HUES48 (cell line): ENCODE measurements at regions not wholly inside any gene's neighbourhood (a gene's known extent, or its start where the extent isn't known, plus 50 kb on each side); places are given as distances from the start of the nearest gene placed in this dataset.
"Not testable (repeated sequence)": the region's sequence is repeated elsewhere in the genome, so short reads cannot be mapped to it uniquely, and the experiment has no call there.

Source experiments
- H3K27ac ChIP-seq: one replicate; pipeline ENCODE4 v1.7.0; 2013; ENCODE audit warnings: low read depth, low read length, inconsistent platforms
- H3K27me3 ChIP-seq: 2 replicates; pipeline ENCODE4 v1.6.1; 2013; ENCODE audit warnings: mild to moderate bottlenecking, low read length; ENCODE audit not compliant: control insufficient read depth, insufficient read depth
- H3K36me3 ChIP-seq: 2 replicates; pipeline ENCODE4 v1.6.1; 2013; ENCODE audit warnings: low read length; ENCODE audit not compliant: control insufficient read depth, insufficient read depth
- H3K4me1 ChIP-seq: 2 replicates; pipeline ENCODE4 v1.6.1; 2013; ENCODE audit warnings: mild to moderate bottlenecking, low read length; ENCODE audit not compliant: control insufficient read depth, insufficient read depth
- H3K4me3 ChIP-seq: 2 replicates; pipeline ENCODE4 v1.5.1; 2013; ENCODE audit warnings: mild to moderate bottlenecking, low read depth, low read length
- H3K9ac ChIP-seq: 2 replicates; pipeline ENCODE4 v1.6.1; 2013; ENCODE audit warnings: mild to moderate bottlenecking, low read depth, low read length, moderate library complexity
- H3K9me3 ChIP-seq: 2 replicates; pipeline ENCODE4 v1.6.1; 2013; ENCODE audit warnings: low read length; ENCODE audit not compliant: control insufficient read depth, insufficient read depth

- H3K9me3 ChIP-seq, result no peaks in the 10 kb centered on the region
- H3K4me1 ChIP-seq, result no peaks in the 10 kb centered on the region
- no peaks in the 10 kb centered on the region for H3K27me3 ChIP-seq
- H3K27ac ChIP-seq, result no peak overlapping the region
- H3K36me3 ChIP-seq, result no peaks in the 10 kb centered on the region
- H3K4me3 ChIP-seq, result no peak overlapping the region
- no peak overlapping the region for H3K9ac ChIP-seq
Measured at GRCh38 chr7:80999771-81000170, 80.9 kb upstream of the SEMA3C start.

- Histone ChIP-seq H3K4me1 (no peaks in the 10 kb centered on the region), H3K27me3 (no peaks in the 10 kb centered on the region), H3K9me3 (no peaks in the 10 kb centered on the region), H3K4me3 (no peak overlapping the region), H3K9ac (no peak overlapping the region), H3K27ac (no peak overlapping the region), H3K36me3 (no peaks in the 10 kb centered on the region)
Measured at GRCh38 chr7:80999100-80999499, 80.2 kb upstream of the SEMA3C start.

GRCh38 chr7:80997841-80998240, 79.0 kb upstream of the SEMA3C start:
- H3K27me3 ChIP-seq, result no peaks in the 10 kb centered on the region
- H3K4me3 ChIP-seq, result no peak overlapping the region
- H3K4me1 ChIP-seq, result no peaks in the 10 kb centered on the region
- no peak overlapping the region for H3K27ac ChIP-seq
- H3K9ac ChIP-seq, result no peak overlapping the region
- H3K36me3 ChIP-seq, result no peaks in the 10 kb centered on the region
- H3K9me3 ChIP-seq, result no peaks in the 10 kb centered on the region

GRCh38 chr7:80996236-80996635, 77.4 kb upstream of the SEMA3C start:
- not testable (repeated sequence) for H3K4me3 ChIP-seq, H3K9me3 ChIP-seq

GRCh38 chr7:80991654-80992053, 72.8 kb upstream of the SEMA3C start:
- no peaks in the 10 kb centered on the region for H3K9me3 ChIP-seq
- H3K4me1 ChIP-seq, result no peaks in the 10 kb centered on the region
- H3K27ac ChIP-seq, result no peak overlapping the region
- H3K27me3 ChIP-seq, result no peaks in the 10 kb centered on the region
- no peak overlapping the region for H3K9ac ChIP-seq
- H3K36me3 ChIP-seq, result no peaks in the 10 kb centered on the region
- no peak overlapping the region for H3K4me3 ChIP-seq

More at GRCh38 chr7:80996236-80996635, 77.4 kb upstream of the SEMA3C start:
- not testable (repeated sequence) for H3K27me3 ChIP-seq, H3K27ac ChIP-seq, H3K36me3 ChIP-seq, H3K4me1 ChIP-seq, H3K9ac ChIP-seq

- Histone ChIP-seq H3K9me3 (no peaks in the 10 kb centered on the region), H3K9ac (no peak overlapping the region), H3K4me3 (no peak overlapping the region), H3K36me3 (no peaks in the 10 kb centered on the region), H3K4me1 (no peaks in the 10 kb centered on the region), H3K27ac (no peak overlapping the region), H3K27me3 (no peaks in the 10 kb centered on the region)
Measured at GRCh38 chr7:80984619-80985018, 65.8 kb upstream of the SEMA3C start.

- H3K9me3 ChIP-seq, result no peaks in the 10 kb centered on the region
- H3K27me3 ChIP-seq, result no peaks in the 10 kb centered on the region
- no peak overlapping the region for H3K4me3 ChIP-seq
- H3K4me1 ChIP-seq, result no peaks in the 10 kb centered on the region
- no peak overlapping the region for H3K9ac ChIP-seq
- H3K27ac ChIP-seq, result no peak overlapping the region
- H3K36me3 ChIP-seq, result no peaks in the 10 kb centered on the region
Measured at GRCh38 chr7:80981405-80981804, 62.6 kb upstream of the SEMA3C start.

GRCh38 chr7:80977751-80978150, 58.9 kb upstream of the SEMA3C start:
- Histone ChIP-seq H3K4me3 (no peak overlapping the region), H3K9ac (no peak overlapping the region), H3K27ac (no peak overlapping the region), H3K4me1 (no peaks in the 10 kb centered on the region), H3K9me3 (no peaks in the 10 kb centered on the region), H3K27me3 (no peaks in the 10 kb centered on the region), H3K36me3 (no peaks in the 10 kb centered on the region)

GRCh38 chr7:80974396-80975358, 55.8 kb upstream of the SEMA3C start:
- no peak overlapping the region for H3K9ac ChIP-seq
- no peak overlapping the region for H3K27ac ChIP-seq

GRCh38 chr7:80971225-80971624, 52.4 kb upstream of the SEMA3C start:
- H3K4me3 ChIP-seq, result no peak overlapping the region
- H3K4me1 ChIP-seq, result no peaks in the 10 kb centered on the region
- H3K27ac ChIP-seq, result no peak overlapping the region
- no peak overlapping the region for H3K9ac ChIP-seq
- no peaks in the 10 kb centered on the region for H3K27me3 ChIP-seq
- no peaks in the 10 kb centered on the region for H3K36me3 ChIP-seq
- H3K9me3 ChIP-seq, result no peaks in the 10 kb centered on the region

More at GRCh38 chr7:80974396-80975358, 55.8 kb upstream of the SEMA3C start:
- no peaks in the 10 kb centered on the region for H3K36me3 ChIP-seq
- no peak overlapping the region for H3K4me3 ChIP-seq
- no peaks in the 10 kb centered on the region for H3K4me1 ChIP-seq
- no peaks in the 10 kb centered on the region for H3K9me3 ChIP-seq
- no peaks in the 10 kb centered on the region for H3K27me3 ChIP-seq
